SK-N-MC (cell line): ENCODE measurements at regions not wholly inside any gene's neighbourhood (a gene's known extent, or its start where the extent isn't known, plus 50 kb on each side); places are given as distances from the start of the nearest gene placed in this dataset.

Experiments
- EZH2 ChIP-seq: fragments of 200-600 bp; sonication (generic); IDR thresholded peaks from one replicate; pipeline ENCODE4 v1.6.1; 2017; ENCODE audit warnings: antibody characterized with exemption
- POLR2AphosphoS5 ChIP-seq: IDR thresholded peaks from 2 replicates; pipeline ENCODE4 v1.6.1; 2012; ENCODE audit warnings: mild to moderate bottlenecking, low read depth, low read length, borderline replicate concordance

DNA sequence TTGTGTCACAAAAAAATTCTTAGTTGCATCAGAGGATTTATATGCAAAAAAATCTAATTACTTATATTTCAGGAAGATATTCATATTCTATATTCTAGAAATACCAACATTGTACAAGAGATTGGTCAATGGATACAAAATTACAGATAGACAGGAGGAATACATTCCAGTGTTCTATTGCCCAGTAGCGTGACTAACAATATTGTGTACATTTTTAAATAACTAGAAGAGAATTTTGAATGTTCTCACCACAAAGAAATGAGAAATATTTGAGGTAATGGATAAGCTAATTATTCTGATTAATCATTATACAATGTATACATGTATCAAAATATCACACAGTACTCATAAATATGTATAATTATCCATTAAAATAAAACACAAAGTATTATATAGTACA is 253.3 kb downstream of the IPMK start:
- no peak for TF ChIP-seq EZH2
- TF ChIP-seq POLR2AphosphoS5, result no peak
